ENCODE measurements at regions not wholly inside any gene's neighbourhood (a gene's known extent, or its start where the extent isn't known, plus 50 kb on each side); places are given as distances from the start of the nearest gene placed in this dataset.
"Not testable (repeated sequence)": the region's sequence is repeated elsewhere in the genome, so short reads cannot be mapped to it uniquely, and the experiment has no call there.

DNA sequence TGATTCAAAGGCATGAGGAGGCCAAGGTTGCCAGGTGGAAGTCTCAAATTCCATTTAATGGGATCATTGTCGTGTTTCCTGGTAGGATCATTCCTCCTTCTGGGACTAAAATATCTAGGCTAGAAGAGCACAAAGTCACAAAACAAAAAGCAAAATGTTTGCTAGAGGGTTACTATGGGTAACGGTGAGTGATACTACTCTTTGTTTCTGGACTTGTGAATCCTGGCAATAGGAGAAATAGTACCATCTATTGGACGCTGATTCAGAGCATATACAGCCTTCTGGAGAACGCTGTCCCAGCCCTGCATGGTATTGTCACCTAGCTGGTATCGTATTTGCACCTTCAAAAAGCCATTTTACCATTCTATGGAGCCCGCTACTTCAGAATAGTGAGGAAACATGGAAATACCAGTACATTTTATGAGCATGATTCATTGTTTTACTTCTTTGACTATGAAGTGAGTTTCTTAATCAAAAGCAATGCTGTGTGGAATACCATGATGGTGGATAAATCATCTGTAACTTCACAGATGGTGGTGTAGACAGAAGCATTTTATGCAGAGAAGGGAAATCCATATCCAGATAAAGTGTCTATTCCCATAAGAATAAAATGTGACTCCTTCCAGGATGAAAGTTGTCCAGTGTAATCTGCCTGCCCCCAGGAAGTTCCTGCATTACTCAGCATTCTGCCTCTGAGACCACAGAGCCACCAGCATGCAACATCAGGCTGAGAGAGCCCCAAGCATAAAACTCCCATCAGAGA, 361.0 kb downstream of the ETV1 start:
- H4K20me1 ChIP-seq (ENCODE audit: insufficient read depth) = no peaks in the 10 kb centered on the region
- DNase-seq (ENCODE audit: low read depth, low spot score) (no peak), ATAC-seq (no peak)
- no peaks in the 10 kb centered on the region for H3K27me3 ChIP-seq (ENCODE audit: insufficient read depth, low read length)
- TF ChIP-seq CBX3 (IDR thresholded peaks at IDR 0.05; ENCODE audit: low read depth) (no peak), JUND (IDR thresholded peaks at IDR 0.05) (no peak), EGR1 (IDR thresholded peaks at IDR 0.05; ENCODE audit: low read depth) (no peak), ZNF274 (IDR thresholded peaks at IDR 0.05; ENCODE audit: low read depth, low read length) (no peak), TCF7L2 (IDR thresholded peaks at IDR 0.05; ENCODE audit: borderline replicate concordance, extremely low read depth, insufficient read depth, insufficient read length) (no peak), POLR2AphosphoS5 (IDR thresholded peaks at IDR 0.05; ENCODE audit: low read depth, low read length) (no peak), POLR2A (IDR thresholded peaks at IDR 0.05; ENCODE audit: borderline replicate concordance, extremely low read depth, insufficient read depth, insufficient read length) (no peak), SIN3A (IDR thresholded peaks at IDR 0.05; ENCODE audit: low read depth) (no peak)
- TF ChIP-seq, protein P1, sequence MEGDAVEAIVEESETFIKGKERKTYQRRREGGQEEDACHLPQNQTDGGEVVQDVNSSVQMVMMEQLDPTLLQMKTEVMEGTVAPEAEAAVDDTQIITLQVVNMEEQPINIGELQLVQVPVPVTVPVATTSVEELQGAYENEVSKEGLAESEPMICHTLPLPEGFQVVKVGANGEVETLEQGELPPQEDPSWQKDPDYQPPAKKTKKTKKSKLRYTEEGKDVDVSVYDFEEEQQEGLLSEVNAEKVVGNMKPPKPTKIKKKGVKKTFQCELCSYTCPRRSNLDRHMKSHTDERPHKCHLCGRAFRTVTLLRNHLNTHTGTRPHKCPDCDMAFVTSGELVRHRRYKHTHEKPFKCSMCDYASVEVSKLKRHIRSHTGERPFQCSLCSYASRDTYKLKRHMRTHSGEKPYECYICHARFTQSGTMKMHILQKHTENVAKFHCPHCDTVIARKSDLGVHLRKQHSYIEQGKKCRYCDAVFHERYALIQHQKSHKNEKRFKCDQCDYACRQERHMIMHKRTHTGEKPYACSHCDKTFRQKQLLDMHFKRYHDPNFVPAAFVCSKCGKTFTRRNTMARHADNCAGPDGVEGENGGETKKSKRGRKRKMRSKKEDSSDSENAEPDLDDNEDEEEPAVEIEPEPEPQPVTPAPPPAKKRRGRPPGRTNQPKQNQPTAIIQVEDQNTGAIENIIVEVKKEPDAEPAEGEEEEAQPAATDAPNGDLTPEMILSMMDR (IDR thresholded peaks at IDR 0.05 in 2 of 3, conservative IDR thresholded peaks at IDR 0.05 in 1 of 3; ENCODE audit: borderline replicate concordance in 1 of 3, insufficient read depth in 1 of 3, low read depth in 2 of 3, low read length in 2 of 3) = no peak
- TF ChIP-seq, protein P2, sequence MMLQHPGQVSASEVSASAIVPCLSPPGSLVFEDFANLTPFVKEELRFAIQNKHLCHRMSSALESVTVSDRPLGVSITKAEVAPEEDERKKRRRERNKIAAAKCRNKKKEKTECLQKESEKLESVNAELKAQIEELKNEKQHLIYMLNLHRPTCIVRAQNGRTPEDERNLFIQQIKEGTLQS (IDR thresholded peaks at IDR 0.05) = no peak
- TF ChIP-seq, protein P3, sequence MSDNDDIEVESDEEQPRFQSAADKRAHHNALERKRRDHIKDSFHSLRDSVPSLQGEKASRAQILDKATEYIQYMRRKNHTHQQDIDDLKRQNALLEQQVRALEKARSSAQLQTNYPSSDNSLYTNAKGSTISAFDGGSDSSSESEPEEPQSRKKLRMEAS (IDR thresholded peaks at IDR 0.05) = no peak
- H3K4me1 ChIP-seq (ENCODE audit: control insufficient read depth in 1 of 2, insufficient read depth in 2 of 2, low read length in 2 of 2) = peaks cover 0 to 6% of the 10 kb centered on the region in 2 experiments; a peak in 1 of 4 replicates
- H3K27ac ChIP-seq (ENCODE audit: low read depth, low read length) = no peak overlapping the region
- no peaks in the 10 kb centered on the region for H3K9me2 ChIP-seq (ENCODE audit: insufficient read depth)
- H3K79me2 ChIP-seq (ENCODE audit: insufficient read depth, low read length) = no peaks in the 10 kb centered on the region
- H3K9me3 ChIP-seq (ENCODE audit: control insufficient read depth in 1 of 2, insufficient read depth in 1 of 2, low read depth in 1 of 2, low read length in 2 of 2) = no peaks in the 10 kb centered on the region
- H2AFZ ChIP-seq (ENCODE audit: low read depth, low read length, poor library complexity, severe bottlenecking) = no peak overlapping the region
- H3K4me3 ChIP-seq (replicated peaks in 1 of 2; ENCODE audit: low read depth in 1 of 2, low read length in 2 of 2) = no peak overlapping the region
- no peak overlapping the region for H3K9ac ChIP-seq (ENCODE audit: low read length)
- no peak overlapping the region for H3K4me2 ChIP-seq (ENCODE audit: low read length)
- ChIA-PET RAD21 (ENCODE audit: low non-redundant PET in 1 of 2, low total read pairs in 2 of 2, uncharacterized antibody in 2 of 2, unreplicated experiment in 2 of 2) (no interaction called here), CTCF (no interaction called here), POLR2A (no interaction called here)
- no peaks in the 10 kb centered on the region for H3K36me3 ChIP-seq (ENCODE audit: control insufficient read depth in 1 of 2, insufficient read depth in 2 of 2, low read length in 2 of 2)
- intact Hi-C loops (cut with micrococcal nuclease) = no loop called here
- no TSS peak for BruUV-seq (replicated peaks)

DNA sequence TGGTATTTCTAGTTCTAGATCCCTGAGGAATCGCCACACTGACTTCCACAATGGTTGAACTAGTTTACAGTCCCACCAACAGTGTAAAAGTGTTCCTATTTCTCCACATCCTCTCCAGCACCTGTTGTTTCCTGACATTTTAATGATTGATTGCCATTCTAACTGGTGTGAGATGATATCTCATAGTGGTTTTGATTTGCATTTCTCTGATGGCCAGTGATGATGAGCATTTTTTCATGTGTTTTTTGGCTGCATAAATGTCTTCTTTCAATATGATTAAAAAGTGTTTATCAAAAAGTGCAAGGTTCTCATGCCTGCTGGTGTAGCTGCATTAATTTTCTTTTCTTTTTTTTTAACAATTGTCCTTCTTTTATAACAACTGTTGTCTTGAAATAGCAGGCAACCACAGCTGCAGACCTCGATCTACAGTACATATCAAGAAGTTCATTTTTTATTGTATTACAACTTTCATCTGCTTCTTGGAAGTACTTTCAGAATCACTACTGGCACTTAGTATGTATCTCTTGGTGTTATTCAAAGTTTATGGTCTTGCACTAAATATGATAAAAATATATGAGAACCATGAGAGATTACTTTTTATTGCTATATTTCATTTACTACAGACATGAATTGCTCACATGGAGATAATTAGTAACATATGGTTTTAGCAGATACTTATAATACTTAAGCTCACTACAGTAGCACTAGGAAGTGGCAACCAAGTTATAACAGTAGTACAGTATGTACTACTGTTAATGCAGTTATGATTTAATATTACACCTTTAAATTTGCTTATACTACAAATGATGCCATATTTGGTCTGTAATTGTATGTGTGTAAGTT, 358.0 kb downstream of the ETV1 start:
- CTCF ChIA-PET; BruUV-seq (replicated peaks); H3K4me3 ChIP-seq (replicated peaks in 1 of 2; ENCODE audit: low read depth in 1 of 2, low read length in 2 of 2); H3K9ac ChIP-seq (ENCODE audit: low read length); RAD21 ChIA-PET (ENCODE audit: low non-redundant PET in 1 of 2, low total read pairs in 2 of 2, uncharacterized antibody in 2 of 2, unreplicated experiment in 2 of 2); DNase-seq (ENCODE audit: low read depth, low spot score); H3K36me3 ChIP-seq (ENCODE audit: control insufficient read depth in 1 of 2, insufficient read depth in 2 of 2, low read length in 2 of 2); H3K27ac ChIP-seq (ENCODE audit: low read depth, low read length); H3K4me2 ChIP-seq (ENCODE audit: low read length); H3K9me3 ChIP-seq (ENCODE audit: control insufficient read depth in 1 of 2, insufficient read depth in 1 of 2, low read depth in 1 of 2, low read length in 2 of 2); H3K4me1 ChIP-seq (ENCODE audit: control insufficient read depth in 1 of 2, insufficient read depth in 2 of 2, low read length in 2 of 2); H3K27me3 ChIP-seq (ENCODE audit: insufficient read depth, low read length); H4K20me1 ChIP-seq (ENCODE audit: insufficient read depth); POLR2A ChIA-PET; ATAC-seq; H3K79me2 ChIP-seq (ENCODE audit: insufficient read depth, low read length); H2AFZ ChIP-seq (ENCODE audit: low read depth, low read length, poor library complexity, severe bottlenecking); intact Hi-C loops (cut with micrococcal nuclease); H3K9me2 ChIP-seq (ENCODE audit: insufficient read depth): not testable (repeated sequence)

All from HCT116 (cell line).